Gastrocnemius medialis (tissue), 4 donors: ENCODE measurements at regions not wholly inside any gene's neighbourhood (a gene's known extent, or its start where the extent isn't known, plus 50 kb on each side); places are given as distances from the start of the nearest gene placed in this dataset.

Source experiments
- POLR2A ChIP-seq, 2 donors: fragments of 450-650 bp; IDR thresholded peaks; one replicate each; pipeline ENCODE4 v1.6.1; 2017; ENCODE audit warnings: antibody characterized with exemption in 2 of 2, mild to moderate bottlenecking in 2 of 2, moderate library complexity in 2 of 2
- TF ChIP-seq, protein P1 (sequence below), 5 experiments: fragments of 450-650 bp in 3 of 5; fragments of 200-600 bp in 2 of 5; sonication (generic) in 2 of 5; IDR thresholded peaks in 4 of 5; conservative IDR thresholded peaks in 1 of 5; 1 replicate in 4 of 5; 2 replicates in 1 of 5; pipeline ENCODE4 v1.5.1; 2016 to 2019; ENCODE audit warnings: antibody characterized with exemption in 5 of 5, mild to moderate bottlenecking in 3 of 5, moderate library complexity in 3 of 5

DNA sequence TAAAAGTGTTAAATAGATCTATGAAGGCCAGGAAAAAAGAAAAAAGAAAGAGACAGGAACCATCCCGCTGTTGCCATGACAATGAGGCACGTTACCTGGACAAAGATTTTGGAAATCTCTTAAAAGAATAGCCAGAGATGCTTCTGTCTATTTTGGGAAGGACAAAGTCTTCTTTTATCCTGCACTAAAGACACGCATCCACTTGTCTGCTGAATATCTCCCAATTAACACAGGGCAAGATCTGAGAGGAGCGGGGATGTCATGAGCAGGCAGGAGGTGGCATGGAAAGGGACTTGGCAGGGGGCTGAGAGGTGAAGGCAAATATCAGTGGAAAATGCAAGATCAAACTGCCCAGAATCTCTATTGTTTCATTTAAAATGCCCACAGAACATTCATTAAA is 153.8 kb upstream of the BLID start:
- TF ChIP-seq, protein P1, sequence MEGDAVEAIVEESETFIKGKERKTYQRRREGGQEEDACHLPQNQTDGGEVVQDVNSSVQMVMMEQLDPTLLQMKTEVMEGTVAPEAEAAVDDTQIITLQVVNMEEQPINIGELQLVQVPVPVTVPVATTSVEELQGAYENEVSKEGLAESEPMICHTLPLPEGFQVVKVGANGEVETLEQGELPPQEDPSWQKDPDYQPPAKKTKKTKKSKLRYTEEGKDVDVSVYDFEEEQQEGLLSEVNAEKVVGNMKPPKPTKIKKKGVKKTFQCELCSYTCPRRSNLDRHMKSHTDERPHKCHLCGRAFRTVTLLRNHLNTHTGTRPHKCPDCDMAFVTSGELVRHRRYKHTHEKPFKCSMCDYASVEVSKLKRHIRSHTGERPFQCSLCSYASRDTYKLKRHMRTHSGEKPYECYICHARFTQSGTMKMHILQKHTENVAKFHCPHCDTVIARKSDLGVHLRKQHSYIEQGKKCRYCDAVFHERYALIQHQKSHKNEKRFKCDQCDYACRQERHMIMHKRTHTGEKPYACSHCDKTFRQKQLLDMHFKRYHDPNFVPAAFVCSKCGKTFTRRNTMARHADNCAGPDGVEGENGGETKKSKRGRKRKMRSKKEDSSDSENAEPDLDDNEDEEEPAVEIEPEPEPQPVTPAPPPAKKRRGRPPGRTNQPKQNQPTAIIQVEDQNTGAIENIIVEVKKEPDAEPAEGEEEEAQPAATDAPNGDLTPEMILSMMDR (IDR thresholded peaks at IDR 0.05 in 4 of 5, conservative IDR thresholded peaks at IDR 0.05 in 1 of 5) = no peak
- no peak for TF ChIP-seq POLR2A (IDR thresholded peaks at IDR 0.05)
